HG02588 (cell line): ENCODE measurements at regions not wholly inside any gene's neighbourhood (a gene's known extent, or its start where the extent isn't known, plus 50 kb on each side); places are given as distances from the start of the nearest gene placed in this dataset.
A peak's percentile ranks its signal among the peaks of the same experiment; 100 is the strongest.

Experiments used
- ATAC-seq: cut with Tn5 transposase; IDR thresholded peaks from one replicate; pipeline ENCODE4 v1.9.1; 2021; ENCODE audit warnings: mild to moderate bottlenecking, moderate library complexity; ENCODE audit not compliant: unreplicated experiment

GRCh38 chr10:123402021-123402420, 247.8 kb downstream of the BUB3 start:
- ATAC-seq, result no peak

GRCh38 chr10:123402656-123403055, 248.5 kb downstream of the BUB3 start:
- peak; percentile 80 for ATAC-seq

- no peak for ATAC-seq
These were observed 250.2 kb downstream of the BUB3 start for GRCh38 chr10:123404357-123404756.

- ATAC-seq, result no peak
These were observed 254.5 kb downstream of the BUB3 start for GRCh38 chr10:123408660-123409059.

- no peak for ATAC-seq
These were observed 255.2 kb downstream of the BUB3 start for GRCh38 chr10:123409426-123409825.

GRCh38 chr10:123409884-123410283, 255.7 kb downstream of the BUB3 start:
- ATAC-seq, result no peak

- no peak for ATAC-seq
These were observed 252.8 kb upstream of the GPR26 start for GRCh38 chr10:123413353-123413752.

- ATAC-seq, result no peak
These were observed 250.6 kb upstream of the GPR26 start for GRCh38 chr10:123415523-123415922.

GRCh38 chr10:123417414-123417813, 248.7 kb upstream of the GPR26 start:
- ATAC-seq, result no peak

GRCh38 chr10:123421461-123421860, 244.7 kb upstream of the GPR26 start:
- no peak for ATAC-seq

- no peak for ATAC-seq
These were observed 243.9 kb upstream of the GPR26 start for GRCh38 chr10:123422261-123422660.

GRCh38 chr10:123424537-123424936, 241.6 kb upstream of the GPR26 start:
- ATAC-seq, result no peak

- ATAC-seq, result no peak
These were observed 240.5 kb upstream of the GPR26 start for GRCh38 chr10:123425680-123426079.

- ATAC-seq, result no peak
These were observed 238.9 kb upstream of the GPR26 start for GRCh38 chr10:123427165-123427786.

- ATAC-seq, result no peak
These were observed 237.8 kb upstream of the GPR26 start for GRCh38 chr10:123428391-123428790.

GRCh38 chr10:123429706-123430221, 236.4 kb upstream of the GPR26 start:
- no peak for ATAC-seq

- ATAC-seq, result no peak
These were observed 232.6 kb upstream of the GPR26 start for GRCh38 chr10:123433539-123433938.

- no peak for ATAC-seq
These were observed 231.6 kb upstream of the GPR26 start for GRCh38 chr10:123434435-123435039.

- ATAC-seq, result peak; percentile 95
These were observed 223.3 kb upstream of the GPR26 start for GRCh38 chr10:123442901-123443300.

GRCh38 chr10:123443924-123444323, 222.2 kb upstream of the GPR26 start:
- ATAC-seq, result no peak

- no peak for ATAC-seq
These were observed 220.8 kb upstream of the GPR26 start for GRCh38 chr10:123445261-123445775.

GRCh38 chr10:123446449-123447156, 219.6 kb upstream of the GPR26 start:
- no peak for ATAC-seq
